Keratinocyte (primary cell): ENCODE measurements at regions not wholly inside any gene's neighbourhood (a gene's known extent, or its start where the extent isn't known, plus 50 kb on each side); places are given as distances from the start of the nearest gene placed in this dataset.

Source experiments
- EZH2 ChIP-seq: IDR thresholded peaks from one replicate; pipeline ENCODE4 v1.6.1; 2012; ENCODE audit warnings: inconsistent platforms, mild to moderate bottlenecking, low read length, moderate library complexity
- TF ChIP-seq, protein P1 (sequence below), 3 experiments: IDR thresholded peaks in 1 of 3; conservative IDR thresholded peaks in 1 of 3; optimal IDR thresholded peaks in 1 of 3; 2 replicates in 2 of 3; 3 replicates in 1 of 3; pipeline versions ENCODE3 to v1.5.1; 2011; ENCODE audit warnings: low read length in 3 of 3, mild to moderate bottlenecking in 3 of 3, moderate library complexity in 2 of 3, control low read depth in 1 of 3, inconsistent platforms in 1 of 3; ENCODE audit not compliant: insufficient read depth in 2 of 3; ENCODE audit errors: extremely low read depth in 1 of 3

DNA sequence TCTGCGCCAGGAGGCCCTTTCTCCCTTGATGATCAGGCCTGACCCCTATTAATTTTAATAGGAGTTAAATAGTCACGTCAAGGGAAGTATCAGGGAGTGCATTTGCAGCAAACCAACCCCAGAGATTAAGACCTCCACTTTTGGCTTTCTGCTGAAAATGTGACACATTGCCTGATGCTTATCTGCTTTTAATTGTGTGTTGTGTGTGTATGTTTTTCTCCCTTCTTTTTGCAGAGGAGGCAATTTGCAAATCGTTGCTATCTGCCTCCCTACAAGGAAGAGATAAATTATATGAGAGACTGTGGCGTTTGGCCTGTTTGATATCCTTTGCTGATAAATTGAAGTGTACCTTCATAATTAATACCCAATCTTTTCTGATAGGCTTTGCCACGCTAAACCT, 822.9 kb downstream of the VRK1 start:
- TF ChIP-seq, protein P1, sequence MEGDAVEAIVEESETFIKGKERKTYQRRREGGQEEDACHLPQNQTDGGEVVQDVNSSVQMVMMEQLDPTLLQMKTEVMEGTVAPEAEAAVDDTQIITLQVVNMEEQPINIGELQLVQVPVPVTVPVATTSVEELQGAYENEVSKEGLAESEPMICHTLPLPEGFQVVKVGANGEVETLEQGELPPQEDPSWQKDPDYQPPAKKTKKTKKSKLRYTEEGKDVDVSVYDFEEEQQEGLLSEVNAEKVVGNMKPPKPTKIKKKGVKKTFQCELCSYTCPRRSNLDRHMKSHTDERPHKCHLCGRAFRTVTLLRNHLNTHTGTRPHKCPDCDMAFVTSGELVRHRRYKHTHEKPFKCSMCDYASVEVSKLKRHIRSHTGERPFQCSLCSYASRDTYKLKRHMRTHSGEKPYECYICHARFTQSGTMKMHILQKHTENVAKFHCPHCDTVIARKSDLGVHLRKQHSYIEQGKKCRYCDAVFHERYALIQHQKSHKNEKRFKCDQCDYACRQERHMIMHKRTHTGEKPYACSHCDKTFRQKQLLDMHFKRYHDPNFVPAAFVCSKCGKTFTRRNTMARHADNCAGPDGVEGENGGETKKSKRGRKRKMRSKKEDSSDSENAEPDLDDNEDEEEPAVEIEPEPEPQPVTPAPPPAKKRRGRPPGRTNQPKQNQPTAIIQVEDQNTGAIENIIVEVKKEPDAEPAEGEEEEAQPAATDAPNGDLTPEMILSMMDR (optimal IDR thresholded peaks at IDR 0.05 in 1 of 3, IDR thresholded peaks at IDR 0.05 in 1 of 3, conservative IDR thresholded peaks at IDR 0.05 in 1 of 3; ENCODE audit: extremely low read depth in 1 of 3, insufficient read depth in 2 of 3, low read length in 3 of 3): no peak
- no peak for TF ChIP-seq EZH2
